PFSK-1 (cell line): ENCODE measurements at regions not wholly inside any gene's neighbourhood (a gene's known extent, or its start where the extent isn't known, plus 50 kb on each side); places are given as distances from the start of the nearest gene placed in this dataset.

Source experiments
- POLR2AphosphoS5 ChIP-seq: IDR thresholded peaks from 2 replicates; pipeline ENCODE4 v1.6.1; 2012; ENCODE audit warnings: low read depth, mild to moderate bottlenecking, control low read depth, low read length, moderate library complexity
- TAF1 ChIP-seq: IDR thresholded peaks from 2 replicates; pipeline ENCODE4 v1.6.1; 2012; ENCODE audit warnings: low read length, control low read depth, borderline replicate concordance; ENCODE audit not compliant: insufficient read depth
- TF ChIP-seq, protein P1 (sequence below), 2 experiments: IDR thresholded peaks; 2 replicates each; pipeline versions ENCODE4 v1.6.1 to v1.8.0; 2011 to 2012; ENCODE audit warnings: low read depth in 2 of 2, low read length in 2 of 2, control low read depth in 1 of 2, inconsistent platforms in 1 of 2, mild to moderate bottlenecking in 1 of 2, moderate library complexity in 1 of 2; ENCODE audit not compliant: insufficient read depth in 1 of 2

DNA sequence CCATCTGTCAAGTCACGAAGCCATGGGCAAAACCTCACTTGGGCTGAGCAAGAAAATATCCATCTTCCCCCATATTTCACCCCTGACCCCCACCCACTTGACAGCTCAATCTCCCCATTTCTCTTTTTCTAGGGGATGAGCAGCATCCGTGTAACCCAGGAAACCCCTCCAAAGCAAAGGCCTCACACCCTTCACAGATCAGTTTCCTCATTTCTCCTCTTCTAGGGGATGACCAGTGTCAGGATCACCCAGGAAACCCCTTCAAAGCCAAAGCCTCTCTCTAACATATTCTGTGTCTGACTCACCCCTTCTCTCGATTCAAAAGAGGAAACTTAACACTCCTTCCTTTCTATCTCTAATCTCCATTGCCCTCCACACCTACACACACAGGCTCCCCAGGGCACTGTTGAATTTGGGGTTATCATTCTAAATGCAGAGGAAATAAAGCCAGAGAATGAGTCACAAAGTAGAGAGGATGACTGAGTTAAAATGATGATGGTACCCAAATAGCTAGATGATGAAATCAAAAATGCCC is 439.7 kb downstream of the BUD13 start:
- TF ChIP-seq POLR2AphosphoS5 (no peak), TAF1 (no peak)
- TF ChIP-seq, protein P1, sequence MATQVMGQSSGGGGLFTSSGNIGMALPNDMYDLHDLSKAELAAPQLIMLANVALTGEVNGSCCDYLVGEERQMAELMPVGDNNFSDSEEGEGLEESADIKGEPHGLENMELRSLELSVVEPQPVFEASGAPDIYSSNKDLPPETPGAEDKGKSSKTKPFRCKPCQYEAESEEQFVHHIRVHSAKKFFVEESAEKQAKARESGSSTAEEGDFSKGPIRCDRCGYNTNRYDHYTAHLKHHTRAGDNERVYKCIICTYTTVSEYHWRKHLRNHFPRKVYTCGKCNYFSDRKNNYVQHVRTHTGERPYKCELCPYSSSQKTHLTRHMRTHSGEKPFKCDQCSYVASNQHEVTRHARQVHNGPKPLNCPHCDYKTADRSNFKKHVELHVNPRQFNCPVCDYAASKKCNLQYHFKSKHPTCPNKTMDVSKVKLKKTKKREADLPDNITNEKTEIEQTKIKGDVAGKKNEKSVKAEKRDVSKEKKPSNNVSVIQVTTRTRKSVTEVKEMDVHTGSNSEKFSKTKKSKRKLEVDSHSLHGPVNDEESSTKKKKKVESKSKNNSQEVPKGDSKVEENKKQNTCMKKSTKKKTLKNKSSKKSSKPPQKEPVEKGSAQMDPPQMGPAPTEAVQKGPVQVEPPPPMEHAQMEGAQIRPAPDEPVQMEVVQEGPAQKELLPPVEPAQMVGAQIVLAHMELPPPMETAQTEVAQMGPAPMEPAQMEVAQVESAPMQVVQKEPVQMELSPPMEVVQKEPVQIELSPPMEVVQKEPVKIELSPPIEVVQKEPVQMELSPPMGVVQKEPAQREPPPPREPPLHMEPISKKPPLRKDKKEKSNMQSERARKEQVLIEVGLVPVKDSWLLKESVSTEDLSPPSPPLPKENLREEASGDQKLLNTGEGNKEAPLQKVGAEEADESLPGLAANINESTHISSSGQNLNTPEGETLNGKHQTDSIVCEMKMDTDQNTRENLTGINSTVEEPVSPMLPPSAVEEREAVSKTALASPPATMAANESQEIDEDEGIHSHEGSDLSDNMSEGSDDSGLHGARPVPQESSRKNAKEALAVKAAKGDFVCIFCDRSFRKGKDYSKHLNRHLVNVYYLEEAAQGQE (IDR thresholded peaks at IDR 0.05; ENCODE audit: insufficient read depth in 1 of 2, low read depth in 2 of 2, low read length in 2 of 2): no peak
